ENCODE measurements at regions not wholly inside any gene's neighbourhood (a gene's known extent, or its start where the extent isn't known, plus 50 kb on each side); places are given as distances from the start of the nearest gene placed in this dataset.

- TF ChIP-seq, protein P1, sequence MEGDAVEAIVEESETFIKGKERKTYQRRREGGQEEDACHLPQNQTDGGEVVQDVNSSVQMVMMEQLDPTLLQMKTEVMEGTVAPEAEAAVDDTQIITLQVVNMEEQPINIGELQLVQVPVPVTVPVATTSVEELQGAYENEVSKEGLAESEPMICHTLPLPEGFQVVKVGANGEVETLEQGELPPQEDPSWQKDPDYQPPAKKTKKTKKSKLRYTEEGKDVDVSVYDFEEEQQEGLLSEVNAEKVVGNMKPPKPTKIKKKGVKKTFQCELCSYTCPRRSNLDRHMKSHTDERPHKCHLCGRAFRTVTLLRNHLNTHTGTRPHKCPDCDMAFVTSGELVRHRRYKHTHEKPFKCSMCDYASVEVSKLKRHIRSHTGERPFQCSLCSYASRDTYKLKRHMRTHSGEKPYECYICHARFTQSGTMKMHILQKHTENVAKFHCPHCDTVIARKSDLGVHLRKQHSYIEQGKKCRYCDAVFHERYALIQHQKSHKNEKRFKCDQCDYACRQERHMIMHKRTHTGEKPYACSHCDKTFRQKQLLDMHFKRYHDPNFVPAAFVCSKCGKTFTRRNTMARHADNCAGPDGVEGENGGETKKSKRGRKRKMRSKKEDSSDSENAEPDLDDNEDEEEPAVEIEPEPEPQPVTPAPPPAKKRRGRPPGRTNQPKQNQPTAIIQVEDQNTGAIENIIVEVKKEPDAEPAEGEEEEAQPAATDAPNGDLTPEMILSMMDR (IDR thresholded peaks at IDR 0.05), result no peak
- no peak for TF ChIP-seq EZH2 (IDR thresholded peaks at IDR 0.05; ENCODE audit: borderline replicate concordance, insufficient read depth, low read depth, low read length, poor library complexity, severe bottlenecking)
Observed at GRCh38 chr15:77702211-77702957, 69.7 kb upstream of the LINGO1 start.

All from B cell (primary cell).